Testis (tissue), 2 donors: ENCODE measurements at regions not wholly inside any gene's neighbourhood (a gene's known extent, or its start where the extent isn't known, plus 50 kb on each side); places are given as distances from the start of the nearest gene placed in this dataset.

Source experiments
- POLR2A ChIP-seq: fragments of 450-650 bp; IDR thresholded peaks from one replicate; pipeline ENCODE4 v1.6.1; 2017; ENCODE audit warnings: antibody characterized with exemption, mild to moderate bottlenecking, moderate library complexity
- TF ChIP-seq, protein P1 (sequence below), 3 experiments: fragments of 450-650 bp in 2 of 3; fragments of 200-600 bp in 1 of 3; sonication (generic) in 1 of 3; IDR thresholded peaks; one replicate each; pipeline ENCODE4 v1.5.1; 2016 to 2019; ENCODE audit warnings: antibody characterized with exemption in 3 of 3, mild to moderate bottlenecking in 2 of 3, moderate library complexity in 1 of 3

DNA sequence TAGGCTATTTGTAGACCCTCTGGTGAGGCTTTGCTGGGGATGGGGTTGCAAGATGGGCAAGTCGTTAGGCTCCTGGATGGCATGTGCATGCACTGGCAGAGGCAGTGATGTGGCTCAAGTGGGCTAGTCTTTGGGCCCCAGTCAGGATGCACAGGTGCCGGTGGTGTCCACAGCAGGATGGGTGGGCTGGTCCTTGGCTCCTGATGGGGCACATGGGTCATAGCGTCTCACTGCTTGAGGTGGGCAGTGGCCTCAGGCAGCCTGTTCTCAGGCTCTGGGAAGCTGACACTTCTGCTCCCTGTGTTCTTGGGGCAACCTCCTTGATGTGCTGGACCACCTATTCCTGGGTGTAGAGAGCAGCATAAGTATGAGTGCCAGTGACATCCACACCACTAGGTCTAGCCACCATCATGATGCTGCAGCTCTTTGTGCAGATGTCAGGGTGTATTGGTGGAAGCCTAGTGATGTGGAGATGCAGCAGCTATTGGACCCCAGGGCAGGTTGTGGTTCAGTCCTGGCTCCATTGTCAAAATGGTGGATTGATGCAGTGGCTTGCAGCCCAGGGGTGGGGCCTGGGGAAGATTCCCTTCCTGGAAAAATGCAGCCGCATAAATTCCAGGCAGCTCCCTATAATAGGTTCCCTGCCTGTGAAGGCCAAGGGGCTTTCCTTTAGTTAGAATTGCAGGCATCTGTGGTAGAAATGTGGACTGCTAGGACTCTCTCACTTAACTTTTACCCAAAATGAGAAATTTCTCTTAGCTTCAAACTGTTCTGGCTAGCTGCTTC is 742.5 kb upstream of the MDGA2 start:
- TF ChIP-seq, protein P1, sequence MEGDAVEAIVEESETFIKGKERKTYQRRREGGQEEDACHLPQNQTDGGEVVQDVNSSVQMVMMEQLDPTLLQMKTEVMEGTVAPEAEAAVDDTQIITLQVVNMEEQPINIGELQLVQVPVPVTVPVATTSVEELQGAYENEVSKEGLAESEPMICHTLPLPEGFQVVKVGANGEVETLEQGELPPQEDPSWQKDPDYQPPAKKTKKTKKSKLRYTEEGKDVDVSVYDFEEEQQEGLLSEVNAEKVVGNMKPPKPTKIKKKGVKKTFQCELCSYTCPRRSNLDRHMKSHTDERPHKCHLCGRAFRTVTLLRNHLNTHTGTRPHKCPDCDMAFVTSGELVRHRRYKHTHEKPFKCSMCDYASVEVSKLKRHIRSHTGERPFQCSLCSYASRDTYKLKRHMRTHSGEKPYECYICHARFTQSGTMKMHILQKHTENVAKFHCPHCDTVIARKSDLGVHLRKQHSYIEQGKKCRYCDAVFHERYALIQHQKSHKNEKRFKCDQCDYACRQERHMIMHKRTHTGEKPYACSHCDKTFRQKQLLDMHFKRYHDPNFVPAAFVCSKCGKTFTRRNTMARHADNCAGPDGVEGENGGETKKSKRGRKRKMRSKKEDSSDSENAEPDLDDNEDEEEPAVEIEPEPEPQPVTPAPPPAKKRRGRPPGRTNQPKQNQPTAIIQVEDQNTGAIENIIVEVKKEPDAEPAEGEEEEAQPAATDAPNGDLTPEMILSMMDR (IDR thresholded peaks at IDR 0.05), result no peak
- TF ChIP-seq POLR2A, result no peak
